ENCODE measurements at regions not wholly inside any gene's neighbourhood (a gene's known extent, or its start where the extent isn't known, plus 50 kb on each side); places are given as distances from the start of the nearest gene placed in this dataset.

DNA sequence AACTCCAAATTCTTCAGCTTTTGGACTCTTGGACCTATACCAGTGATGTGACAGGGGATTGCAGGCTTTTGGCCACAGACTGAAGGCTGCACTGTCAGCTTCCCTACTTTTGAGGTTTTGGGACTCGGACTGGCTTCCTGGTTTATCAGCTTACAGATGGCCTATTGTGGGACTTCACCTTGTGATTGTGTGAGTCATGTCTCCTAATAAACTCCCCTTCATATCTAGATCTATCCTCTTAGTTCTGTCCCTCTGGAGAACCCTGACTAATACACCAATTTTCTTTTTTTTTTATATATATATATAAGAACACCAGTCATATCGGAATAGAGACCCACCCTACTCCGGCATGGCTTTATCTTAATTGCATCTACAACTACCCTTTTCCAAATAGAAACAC is 166.8 kb downstream of the ETV1 start:
- no peaks in the 10 kb centered on the region for H3F3A ChIP-seq (ENCODE audit: control insufficient read depth, insufficient read depth)
- TF ChIP-seq, protein P1, sequence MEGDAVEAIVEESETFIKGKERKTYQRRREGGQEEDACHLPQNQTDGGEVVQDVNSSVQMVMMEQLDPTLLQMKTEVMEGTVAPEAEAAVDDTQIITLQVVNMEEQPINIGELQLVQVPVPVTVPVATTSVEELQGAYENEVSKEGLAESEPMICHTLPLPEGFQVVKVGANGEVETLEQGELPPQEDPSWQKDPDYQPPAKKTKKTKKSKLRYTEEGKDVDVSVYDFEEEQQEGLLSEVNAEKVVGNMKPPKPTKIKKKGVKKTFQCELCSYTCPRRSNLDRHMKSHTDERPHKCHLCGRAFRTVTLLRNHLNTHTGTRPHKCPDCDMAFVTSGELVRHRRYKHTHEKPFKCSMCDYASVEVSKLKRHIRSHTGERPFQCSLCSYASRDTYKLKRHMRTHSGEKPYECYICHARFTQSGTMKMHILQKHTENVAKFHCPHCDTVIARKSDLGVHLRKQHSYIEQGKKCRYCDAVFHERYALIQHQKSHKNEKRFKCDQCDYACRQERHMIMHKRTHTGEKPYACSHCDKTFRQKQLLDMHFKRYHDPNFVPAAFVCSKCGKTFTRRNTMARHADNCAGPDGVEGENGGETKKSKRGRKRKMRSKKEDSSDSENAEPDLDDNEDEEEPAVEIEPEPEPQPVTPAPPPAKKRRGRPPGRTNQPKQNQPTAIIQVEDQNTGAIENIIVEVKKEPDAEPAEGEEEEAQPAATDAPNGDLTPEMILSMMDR (IDR thresholded peaks at IDR 0.05; ENCODE audit: low read depth, low read length, poor library complexity, severe bottlenecking): no peak
- TF ChIP-seq EZH2phosphoT487 (IDR thresholded peaks at IDR 0.05; ENCODE audit: borderline replicate concordance, low read length): no peak
- no peaks in the 10 kb centered on the region for H4K20me1 ChIP-seq (ENCODE audit: control insufficient read depth, insufficient read depth, low read depth, low read length)
- H3K27ac ChIP-seq (ENCODE audit: low read depth, low read length): no peak overlapping the region
- H3K36me3 ChIP-seq (ENCODE audit: control insufficient read depth, low read length): no peaks in the 10 kb centered on the region
- H3K4me3 ChIP-seq (ENCODE audit: low read length): no peak overlapping the region
- H3K27me3 ChIP-seq (ENCODE audit: control insufficient read depth, low read length): no peaks in the 10 kb centered on the region
- peaks cover 3% of the 10 kb centered on the region; the same call in 1 of the 2 replicates for H3K9me3 ChIP-seq (ENCODE audit: control insufficient read depth, insufficient read depth, low read length)
- no peaks in the 10 kb centered on the region for H3K79me2 ChIP-seq (ENCODE audit: control insufficient read depth, low read length)
- no peaks in the 10 kb centered on the region for H3K9me2 ChIP-seq (replicated peaks; ENCODE audit: control insufficient read depth, low read length)
- no peaks in the 10 kb centered on the region for H3K4me1 ChIP-seq (ENCODE audit: control insufficient read depth, low read length)
- H3K4me2 ChIP-seq (ENCODE audit: low read length): no peak overlapping the region

DNA sequence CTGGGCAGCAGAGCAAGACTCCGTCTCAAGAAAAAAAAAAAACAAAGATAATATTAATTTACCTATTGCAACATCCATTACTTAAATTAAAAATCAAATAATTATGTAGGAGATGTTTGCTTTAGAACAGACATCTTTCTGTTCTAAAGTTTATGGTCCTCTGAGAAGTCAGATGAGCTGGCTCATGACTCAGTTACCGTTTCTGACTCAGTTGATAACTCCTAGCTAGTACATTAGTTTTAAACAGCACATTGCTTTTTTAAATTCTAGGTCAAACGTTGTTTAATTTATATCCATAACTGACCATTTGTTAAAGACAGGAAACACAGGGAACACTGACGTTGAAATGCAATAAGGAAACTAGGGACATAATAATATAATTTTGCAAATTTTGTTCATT is 162.7 kb downstream of the ETV1 start:
- no peaks in the 10 kb centered on the region for H3K27me3 ChIP-seq (ENCODE audit: control insufficient read depth, low read length)
- no peak for TF ChIP-seq EZH2phosphoT487 (IDR thresholded peaks at IDR 0.05; ENCODE audit: borderline replicate concordance, low read length)
- TF ChIP-seq, protein P1 (IDR thresholded peaks at IDR 0.05; ENCODE audit: low read depth, low read length, poor library complexity, severe bottlenecking): no peak
- H3K4me3 ChIP-seq (ENCODE audit: low read length): no peak overlapping the region
- peaks cover 3% of the 10 kb centered on the region; the same call in 1 of the 2 replicates for H3K9me3 ChIP-seq (ENCODE audit: control insufficient read depth, insufficient read depth, low read length)
- H3K4me2 ChIP-seq (ENCODE audit: low read length): no peak overlapping the region
- H3K36me3 ChIP-seq (ENCODE audit: control insufficient read depth, low read length): no peaks in the 10 kb centered on the region
- H3K27ac ChIP-seq (ENCODE audit: low read depth, low read length): no peak overlapping the region
- H3F3A ChIP-seq (ENCODE audit: control insufficient read depth, insufficient read depth): no peaks in the 10 kb centered on the region
- no peaks in the 10 kb centered on the region for H3K9me2 ChIP-seq (replicated peaks; ENCODE audit: control insufficient read depth, low read length)
- H4K20me1 ChIP-seq (ENCODE audit: control insufficient read depth, insufficient read depth, low read depth, low read length): no peaks in the 10 kb centered on the region
- no peaks in the 10 kb centered on the region for H3K79me2 ChIP-seq (ENCODE audit: control insufficient read depth, low read length)
- no peaks in the 10 kb centered on the region for H3K4me1 ChIP-seq (ENCODE audit: control insufficient read depth, low read length)

DNA sequence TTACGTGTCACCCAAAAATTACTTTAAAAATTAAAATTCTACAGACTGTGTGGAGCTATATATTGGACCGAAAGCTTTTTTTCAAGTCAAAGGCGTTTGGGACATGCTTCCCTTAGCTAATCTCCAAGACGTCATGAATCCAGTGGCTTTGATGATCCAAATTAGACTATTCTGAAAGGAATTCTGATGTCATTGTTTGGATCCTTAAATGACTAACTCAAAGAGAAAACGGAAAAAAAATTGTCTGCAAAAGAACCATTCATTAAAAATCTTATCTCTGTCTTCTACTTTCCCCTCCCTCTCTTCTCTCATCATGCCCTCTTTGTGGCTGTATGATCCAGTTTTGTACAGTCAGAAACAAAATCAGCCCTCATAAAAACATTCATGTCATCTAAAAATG is 161.8 kb downstream of the ETV1 start:
- H3K9me3 ChIP-seq (ENCODE audit: control insufficient read depth, insufficient read depth, low read length): peaks cover 3% of the 10 kb centered on the region; the same call in 1 of the 2 replicates
- no peaks in the 10 kb centered on the region for H3K79me2 ChIP-seq (ENCODE audit: control insufficient read depth, low read length)
- TF ChIP-seq, protein P1 (IDR thresholded peaks at IDR 0.05; ENCODE audit: low read depth, low read length, poor library complexity, severe bottlenecking): no peak
- no peak for TF ChIP-seq EZH2phosphoT487 (IDR thresholded peaks at IDR 0.05; ENCODE audit: borderline replicate concordance, low read length)
- H3K4me2 ChIP-seq (ENCODE audit: low read length): no peak overlapping the region
- H4K20me1 ChIP-seq (ENCODE audit: control insufficient read depth, insufficient read depth, low read depth, low read length): no peaks in the 10 kb centered on the region
- H3K4me1 ChIP-seq (ENCODE audit: control insufficient read depth, low read length): no peaks in the 10 kb centered on the region
- no peak overlapping the region for H3K27ac ChIP-seq (ENCODE audit: low read depth, low read length)
- no peak overlapping the region for H3K4me3 ChIP-seq (ENCODE audit: low read length)
- no peaks in the 10 kb centered on the region for H3K36me3 ChIP-seq (ENCODE audit: control insufficient read depth, low read length)
- H3K9me2 ChIP-seq (replicated peaks; ENCODE audit: control insufficient read depth, low read length): no peaks in the 10 kb centered on the region
- no peaks in the 10 kb centered on the region for H3K27me3 ChIP-seq (ENCODE audit: control insufficient read depth, low read length)
- no peaks in the 10 kb centered on the region for H3F3A ChIP-seq (ENCODE audit: control insufficient read depth, insufficient read depth)

Data from DOHH2 (cell line).